ENCODE measurements at regions not wholly inside any gene's neighbourhood (a gene's known extent, or its start where the extent isn't known, plus 50 kb on each side); places are given as distances from the start of the nearest gene placed in this dataset.

DNA sequence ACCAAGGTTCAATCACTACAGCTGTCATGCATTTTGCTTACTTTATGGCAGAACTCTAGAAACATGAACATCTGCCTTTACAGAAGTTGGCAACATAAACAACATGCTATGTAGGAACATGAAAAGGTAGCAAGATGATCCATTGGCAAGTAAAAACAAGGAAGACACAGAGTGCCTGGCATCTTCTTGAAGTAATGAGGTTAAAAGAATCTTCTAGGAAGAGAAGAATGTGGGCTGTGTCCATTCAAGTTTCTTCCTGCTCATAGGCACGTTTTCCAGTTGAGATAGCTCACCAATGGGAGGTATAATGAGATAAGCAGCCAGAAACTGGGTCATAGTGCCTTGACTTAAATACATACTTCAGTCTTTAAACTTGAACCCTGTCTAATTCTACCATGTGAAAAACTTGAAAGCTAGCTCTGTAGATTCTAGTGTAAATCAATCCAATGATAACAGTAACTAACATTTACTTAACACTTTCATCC is 109.4 kb upstream of the PRLR start:
- TF ChIP-seq, protein P1, sequence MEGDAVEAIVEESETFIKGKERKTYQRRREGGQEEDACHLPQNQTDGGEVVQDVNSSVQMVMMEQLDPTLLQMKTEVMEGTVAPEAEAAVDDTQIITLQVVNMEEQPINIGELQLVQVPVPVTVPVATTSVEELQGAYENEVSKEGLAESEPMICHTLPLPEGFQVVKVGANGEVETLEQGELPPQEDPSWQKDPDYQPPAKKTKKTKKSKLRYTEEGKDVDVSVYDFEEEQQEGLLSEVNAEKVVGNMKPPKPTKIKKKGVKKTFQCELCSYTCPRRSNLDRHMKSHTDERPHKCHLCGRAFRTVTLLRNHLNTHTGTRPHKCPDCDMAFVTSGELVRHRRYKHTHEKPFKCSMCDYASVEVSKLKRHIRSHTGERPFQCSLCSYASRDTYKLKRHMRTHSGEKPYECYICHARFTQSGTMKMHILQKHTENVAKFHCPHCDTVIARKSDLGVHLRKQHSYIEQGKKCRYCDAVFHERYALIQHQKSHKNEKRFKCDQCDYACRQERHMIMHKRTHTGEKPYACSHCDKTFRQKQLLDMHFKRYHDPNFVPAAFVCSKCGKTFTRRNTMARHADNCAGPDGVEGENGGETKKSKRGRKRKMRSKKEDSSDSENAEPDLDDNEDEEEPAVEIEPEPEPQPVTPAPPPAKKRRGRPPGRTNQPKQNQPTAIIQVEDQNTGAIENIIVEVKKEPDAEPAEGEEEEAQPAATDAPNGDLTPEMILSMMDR (IDR thresholded peaks at IDR 0.05): no peak
- ATAC-seq (ENCODE audit: low read depth): no peak
- H3K27ac Mint-ChIP-seq: no peak overlapping the region
- H3K27me3 Mint-ChIP-seq: no peaks in the 10 kb centered on the region
- CTCF ChIA-PET: no interaction called here
- H3K36me3 Mint-ChIP-seq (ENCODE audit: low read depth): no peaks in the 10 kb centered on the region
- H3K4me3 Mint-ChIP-seq: no peak overlapping the region
- no peaks in the 10 kb centered on the region for H3K4me1 Mint-ChIP-seq
- no peak for DNase-seq
- H3K9me3 Mint-ChIP-seq: peaks cover 4% of the 10 kb centered on the region
- intact Hi-C loops (cut with micrococcal nuclease): no loop called here
- POLR2A ChIA-PET: no interaction called here

DNA sequence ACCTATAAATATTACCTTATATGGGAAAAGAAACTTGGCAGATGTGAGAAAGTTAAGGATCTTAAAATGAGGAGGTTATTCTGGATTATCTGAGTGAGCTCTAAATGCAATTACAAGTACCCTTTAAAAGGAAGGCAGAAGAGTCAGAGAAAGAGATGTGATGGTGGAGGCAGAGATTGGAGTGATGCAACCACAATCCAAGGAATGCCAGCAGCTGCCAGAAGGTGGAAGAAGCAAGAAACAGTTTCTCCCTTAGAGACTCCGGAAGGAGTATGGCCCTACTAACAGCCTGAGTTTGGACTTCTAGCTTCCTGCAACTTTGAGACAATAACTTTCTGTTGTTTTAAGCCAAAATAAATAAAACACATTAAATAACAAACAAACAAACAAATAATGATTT is 108.7 kb upstream of the PRLR start:
- Mint-ChIP-seq H3K27ac (no peak overlapping the region), H3K9me3 (peaks cover 4% of the 10 kb centered on the region), H3K4me1 (no peaks in the 10 kb centered on the region), H3K4me3 (no peak overlapping the region), H3K27me3 (no peaks in the 10 kb centered on the region), H3K36me3 (ENCODE audit: low read depth) (no peaks in the 10 kb centered on the region)
- ATAC-seq (ENCODE audit: low read depth) (no peak), DNase-seq (no peak)
- ChIA-PET POLR2A (no interaction called here), CTCF (no interaction called here)
- intact Hi-C loops (cut with micrococcal nuclease): no loop called here
- TF ChIP-seq, protein P1 (IDR thresholded peaks at IDR 0.05): no peak

DNA sequence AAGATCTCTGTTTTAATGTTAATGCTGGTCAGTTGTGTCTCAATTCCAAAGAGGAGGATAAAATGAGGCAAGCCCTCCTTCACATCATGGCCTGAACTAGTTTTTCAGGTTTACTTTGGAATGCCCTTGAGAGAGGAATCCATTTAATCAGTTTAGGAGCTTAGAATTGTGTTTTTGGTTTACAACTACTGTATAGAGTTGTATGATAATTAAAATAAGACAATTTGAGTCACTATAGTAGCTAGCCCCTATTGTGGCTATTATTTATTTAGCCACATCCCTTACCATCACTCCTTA is 107.8 kb upstream of the PRLR start:
- H3K4me3 Mint-ChIP-seq: no peak overlapping the region
- DNase-seq (no peak), ATAC-seq (ENCODE audit: low read depth) (no peak)
- no peaks in the 10 kb centered on the region for H3K36me3 Mint-ChIP-seq (ENCODE audit: low read depth)
- POLR2A ChIA-PET: no interaction called here
- H3K4me1 Mint-ChIP-seq: no peaks in the 10 kb centered on the region
- H3K27me3 Mint-ChIP-seq: no peaks in the 10 kb centered on the region
- peaks cover 4% of the 10 kb centered on the region for H3K9me3 Mint-ChIP-seq
- CTCF ChIA-PET: no interaction called here
- no peak overlapping the region for H3K27ac Mint-ChIP-seq
- intact Hi-C loops (cut with micrococcal nuclease): no loop called here
- TF ChIP-seq, protein P1 (IDR thresholded peaks at IDR 0.05): no peak

DNA sequence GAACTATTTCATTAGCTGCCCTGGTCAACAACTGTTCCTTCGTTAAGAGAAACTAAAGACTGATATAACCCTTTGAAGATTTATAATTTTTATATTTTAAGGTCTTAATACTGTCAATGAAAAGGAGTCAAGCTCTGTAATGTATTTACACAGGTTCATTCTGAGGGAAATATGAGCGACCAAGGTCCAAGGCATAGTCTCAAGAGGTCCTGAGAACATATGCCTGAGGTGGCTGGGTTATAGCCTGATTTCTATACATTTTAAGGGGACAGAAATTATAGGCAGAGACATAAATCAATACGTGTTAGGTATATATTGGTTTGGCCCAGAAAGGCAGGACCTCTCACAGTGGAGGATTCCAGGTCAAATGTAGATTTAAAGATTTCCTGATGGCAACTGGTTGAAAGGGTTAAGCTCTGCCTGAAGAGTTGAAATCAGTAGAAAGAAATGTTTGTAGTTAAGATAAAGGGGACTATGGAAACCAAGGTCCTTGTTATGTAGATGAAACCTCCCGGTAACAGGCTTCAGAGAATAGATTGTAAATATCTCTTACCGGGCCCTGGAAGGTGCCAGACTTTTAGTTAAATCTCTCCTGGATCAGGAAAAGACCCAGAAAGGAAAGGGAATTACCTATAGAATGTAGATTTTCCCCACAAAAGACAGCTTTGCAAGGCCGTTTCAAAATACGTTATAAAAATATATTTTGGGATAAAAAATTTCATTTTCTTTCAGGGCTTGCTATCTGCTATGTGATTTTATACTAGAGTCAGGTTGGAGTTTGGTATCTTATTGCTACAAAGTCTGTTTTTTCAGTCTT is 107.3 kb upstream of the PRLR start:
- CTCF ChIA-PET: no interaction called here

DNA sequence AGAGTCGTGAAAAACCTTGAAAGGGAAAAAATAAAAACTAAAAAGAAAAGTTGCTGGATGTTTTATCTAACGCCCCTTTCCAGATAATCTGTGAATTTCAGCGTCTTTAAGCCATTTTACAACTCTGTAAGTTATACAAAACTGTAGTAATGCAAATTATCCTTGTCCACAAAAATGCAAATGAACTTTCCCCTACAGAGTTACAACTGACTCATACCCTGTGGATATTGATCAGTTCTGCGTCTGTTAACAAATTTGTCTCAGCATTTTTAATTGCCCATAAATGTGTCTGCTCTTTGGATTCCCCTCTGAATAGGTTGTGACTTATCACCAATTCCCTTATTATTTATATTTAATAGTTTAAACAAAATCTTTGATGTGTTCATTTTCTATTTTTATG is 105.9 kb upstream of the PRLR start:
- peaks cover 4% of the 10 kb centered on the region for H3K9me3 Mint-ChIP-seq
- no peak overlapping the region for H3K27ac Mint-ChIP-seq
- no peaks in the 10 kb centered on the region for H3K4me1 Mint-ChIP-seq
- no peak for DNase-seq
- TF ChIP-seq, protein P1 (IDR thresholded peaks at IDR 0.05): no peak
- ChIA-PET POLR2A (no interaction called here), CTCF (no interaction called here)
- intact Hi-C loops (cut with micrococcal nuclease): no loop called here
- no peaks in the 10 kb centered on the region for H3K27me3 Mint-ChIP-seq
- no peak for ATAC-seq (ENCODE audit: low read depth)
- no peaks in the 10 kb centered on the region for H3K36me3 Mint-ChIP-seq (ENCODE audit: low read depth)
- H3K4me3 Mint-ChIP-seq: no peak overlapping the region

More for the DNA sequence above, 107.3 kb upstream of the PRLR start:
- H3K9me3 Mint-ChIP-seq: peaks cover 4% of the 10 kb centered on the region
- no peaks in the 10 kb centered on the region for H3K27me3 Mint-ChIP-seq
- TF ChIP-seq, protein P1 (IDR thresholded peaks at IDR 0.05): no peak
- H3K36me3 Mint-ChIP-seq (ENCODE audit: low read depth): no peaks in the 10 kb centered on the region
- no peak overlapping the region for H3K4me3 Mint-ChIP-seq
- DNase-seq (no peak), ATAC-seq (ENCODE audit: low read depth) (no peak)
- no peak overlapping the region for H3K27ac Mint-ChIP-seq
- intact Hi-C loops (cut with micrococcal nuclease): no loop called here
- H3K4me1 Mint-ChIP-seq: no peaks in the 10 kb centered on the region
- POLR2A ChIA-PET: no interaction called here

Data from activated B cell treated with CpG ODN at 0.5 μM for 24 hours (primary cell).